HepG2 (cell line): ENCODE measurements at regions not wholly inside any gene's neighbourhood (a gene's known extent, or its start where the extent isn't known, plus 50 kb on each side); places are given as distances from the start of the nearest gene placed in this dataset.

Experiments
- FUBP1 ChIP-seq: sonication (generic); formaldehyde crosslinking; IDR thresholded peaks from 2 replicates; pipeline ENCODE4 v1.5.1; 2020; ENCODE audit warnings: missing genetic modification reagents, mild to moderate bottlenecking, borderline replicate concordance
- GZF1 ChIP-seq: sonication (generic); formaldehyde crosslinking; IDR thresholded peaks from 2 replicates; pipeline ENCODE4 v1.5.1; 2020; ENCODE audit warnings: mild to moderate bottlenecking, missing genetic modification reagents
- RAD51 ChIP-seq: fragments of 450-650 bp; IDR thresholded peaks from 2 replicates; pipeline ENCODE4 v1.6.1; 2016; ENCODE audit warnings: borderline replicate concordance
- RBAK ChIP-seq: sonication (generic); formaldehyde crosslinking; IDR thresholded peaks from 2 replicates; pipeline ENCODE4 v1.5.1; 2020; ENCODE audit warnings: mild to moderate bottlenecking, missing genetic modification reagents
- SOX13 ChIP-seq, 3 experiments: fragments of 450-650 bp in 1 of 3; sonication (generic) in 1 of 3; formaldehyde crosslinking in 1 of 3; IDR thresholded peaks in 2 of 3; conservative IDR thresholded peaks in 1 of 3; 2 replicates each; pipeline versions ENCODE4 v1.5.0 to v1.6.1; 2016 to 2020; ENCODE audit warnings: antibody characterized with exemption in 1 of 3, mild to moderate bottlenecking in 1 of 3, missing compliant biosample characterization in 1 of 3, missing genetic modification reagents in 1 of 3, moderate library complexity in 1 of 3
- ZNF605 ChIP-seq: sonication (generic); formaldehyde crosslinking; IDR thresholded peaks from 2 replicates; pipeline ENCODE4 v1.8.0; 2022; ENCODE audit warnings: mild to moderate bottlenecking, missing genetic modification reagents
- TF ChIP-seq, protein P1 (sequence below): sonication (generic); formaldehyde crosslinking; IDR thresholded peaks from 2 replicates; pipeline ENCODE4 v1.4.0; 2020; ENCODE audit warnings: mild to moderate bottlenecking, missing genetic modification reagents, borderline replicate concordance
- TF ChIP-seq, protein P2 (sequence below): sonication (generic); formaldehyde crosslinking; conservative IDR thresholded peaks from 2 replicates; pipeline ENCODE4 v1.8.0; 2022; ENCODE audit warnings: missing genetic modification reagents
- TF ChIP-seq, protein P3 (sequence below): IDR thresholded peaks from 2 replicates; pipeline ENCODE4 v1.6.1; 2016; ENCODE audit warnings: low read depth, borderline replicate concordance

DNA sequence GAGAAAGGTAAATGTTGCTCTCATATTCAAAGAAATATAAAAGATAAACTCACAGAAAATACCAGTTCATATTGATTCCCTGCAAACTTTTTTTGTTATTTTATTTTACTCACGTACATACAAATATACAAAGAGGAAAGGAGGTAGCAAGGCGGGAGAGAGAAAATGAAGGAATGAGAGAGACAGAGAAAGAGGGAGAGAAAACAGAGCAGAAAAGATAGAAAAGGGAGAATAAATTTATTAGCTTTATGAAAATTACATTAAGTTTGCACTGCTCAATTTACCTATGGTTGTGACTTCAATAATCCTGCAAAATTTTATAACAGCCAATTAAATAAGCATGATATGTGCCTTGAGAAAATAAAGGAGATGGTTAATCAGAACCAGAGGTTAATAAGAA lies 274.7 kb upstream of the CITED2 start (continued):
- TF ChIP-seq, protein P1, sequence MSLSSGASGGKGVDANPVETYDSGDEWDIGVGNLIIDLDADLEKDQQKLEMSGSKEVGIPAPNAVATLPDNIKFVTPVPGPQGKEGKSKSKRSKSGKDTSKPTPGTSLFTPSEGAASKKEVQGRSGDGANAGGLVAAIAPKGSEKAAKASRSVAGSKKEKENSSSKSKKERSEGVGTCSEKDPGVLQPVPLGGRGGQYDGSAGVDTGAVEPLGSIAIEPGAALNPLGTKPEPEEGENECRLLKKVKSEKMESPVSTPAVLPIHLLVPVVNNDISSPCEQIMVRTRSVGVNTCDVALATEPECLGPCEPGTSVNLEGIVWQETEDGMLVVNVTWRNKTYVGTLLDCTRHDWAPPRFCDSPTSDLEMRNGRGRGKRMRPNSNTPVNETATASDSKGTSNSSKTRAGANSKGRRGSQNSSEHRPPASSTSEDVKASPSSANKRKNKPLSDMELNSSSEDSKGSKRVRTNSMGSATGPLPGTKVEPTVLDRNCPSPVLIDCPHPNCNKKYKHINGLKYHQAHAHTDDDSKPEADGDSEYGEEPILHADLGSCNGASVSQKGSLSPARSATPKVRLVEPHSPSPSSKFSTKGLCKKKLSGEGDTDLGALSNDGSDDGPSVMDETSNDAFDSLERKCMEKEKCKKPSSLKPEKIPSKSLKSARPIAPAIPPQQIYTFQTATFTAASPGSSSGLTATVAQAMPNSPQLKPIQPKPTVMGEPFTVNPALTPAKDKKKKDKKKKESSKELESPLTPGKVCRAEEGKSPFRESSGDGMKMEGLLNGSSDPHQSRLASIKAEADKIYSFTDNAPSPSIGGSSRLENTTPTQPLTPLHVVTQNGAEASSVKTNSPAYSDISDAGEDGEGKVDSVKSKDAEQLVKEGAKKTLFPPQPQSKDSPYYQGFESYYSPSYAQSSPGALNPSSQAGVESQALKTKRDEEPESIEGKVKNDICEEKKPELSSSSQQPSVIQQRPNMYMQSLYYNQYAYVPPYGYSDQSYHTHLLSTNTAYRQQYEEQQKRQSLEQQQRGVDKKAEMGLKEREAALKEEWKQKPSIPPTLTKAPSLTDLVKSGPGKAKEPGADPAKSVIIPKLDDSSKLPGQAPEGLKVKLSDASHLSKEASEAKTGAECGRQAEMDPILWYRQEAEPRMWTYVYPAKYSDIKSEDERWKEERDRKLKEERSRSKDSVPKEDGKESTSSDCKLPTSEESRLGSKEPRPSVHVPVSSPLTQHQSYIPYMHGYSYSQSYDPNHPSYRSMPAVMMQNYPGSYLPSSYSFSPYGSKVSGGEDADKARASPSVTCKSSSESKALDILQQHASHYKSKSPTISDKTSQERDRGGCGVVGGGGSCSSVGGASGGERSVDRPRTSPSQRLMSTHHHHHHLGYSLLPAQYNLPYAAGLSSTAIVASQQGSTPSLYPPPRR (CRISPR knock-in tag) = no peak
- TF ChIP-seq, protein P2, sequence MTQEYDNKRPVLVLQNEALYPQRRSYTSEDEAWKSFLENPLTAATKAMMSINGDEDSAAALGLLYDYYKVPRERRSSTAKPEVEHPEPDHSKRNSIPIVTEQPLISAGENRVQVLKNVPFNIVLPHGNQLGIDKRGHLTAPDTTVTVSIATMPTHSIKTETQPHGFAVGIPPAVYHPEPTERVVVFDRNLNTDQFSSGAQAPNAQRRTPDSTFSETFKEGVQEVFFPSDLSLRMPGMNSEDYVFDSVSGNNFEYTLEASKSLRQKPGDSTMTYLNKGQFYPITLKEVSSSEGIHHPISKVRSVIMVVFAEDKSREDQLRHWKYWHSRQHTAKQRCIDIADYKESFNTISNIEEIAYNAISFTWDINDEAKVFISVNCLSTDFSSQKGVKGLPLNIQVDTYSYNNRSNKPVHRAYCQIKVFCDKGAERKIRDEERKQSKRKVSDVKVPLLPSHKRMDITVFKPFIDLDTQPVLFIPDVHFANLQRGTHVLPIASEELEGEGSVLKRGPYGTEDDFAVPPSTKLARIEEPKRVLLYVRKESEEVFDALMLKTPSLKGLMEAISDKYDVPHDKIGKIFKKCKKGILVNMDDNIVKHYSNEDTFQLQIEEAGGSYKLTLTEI = no peak
- no peak for TF ChIP-seq GZF1 (CRISPR knock-in tag)
- TF ChIP-seq RBAK (CRISPR knock-in tag) = no peak
- no peak for TF ChIP-seq FUBP1 (CRISPR knock-in tag)
- no peak for TF ChIP-seq ZNF605 (CRISPR knock-in tag)
- no peak for TF ChIP-seq SOX13 (IDR thresholded peaks at IDR 0.05)
- TF ChIP-seq SOX13 (CRISPR knock-in tag; conservative IDR thresholded peaks at IDR 0.05 in 1 of 2, IDR thresholded peaks at IDR 0.05 in 1 of 2) = no peak
- TF ChIP-seq, protein P3, sequence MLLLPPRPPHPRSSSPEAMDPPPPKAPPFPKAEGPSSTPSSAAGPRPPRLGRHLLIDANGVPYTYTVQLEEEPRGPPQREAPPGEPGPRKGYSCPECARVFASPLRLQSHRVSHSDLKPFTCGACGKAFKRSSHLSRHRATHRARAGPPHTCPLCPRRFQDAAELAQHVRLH (CRISPR knock-in tag) = no peak
- no peak for TF ChIP-seq RAD51
